H1 (cell line): ENCODE measurements at regions not wholly inside any gene's neighbourhood (a gene's known extent, or its start where the extent isn't known, plus 50 kb on each side); places are given as distances from the start of the nearest gene placed in this dataset.

Source experiments
- CTCF ChIA-PET: fragments of 300-600 bp; sonication (Branson Sonifier 250); formaldehyde crosslinking; loops from one replicate; lab custom pipeline; 2021; ENCODE audit not compliant: partially characterized antibody; lab: Charles Lee
- POLR2A ChIA-PET: fragments of 300-600 bp; sonication (Branson Sonifier 250); formaldehyde crosslinking; loops from one replicate; lab custom pipeline; 2021; ENCODE audit warnings: inconsistent platforms; ENCODE audit not compliant: partially characterized antibody; lab: Charles Lee
- DNase-seq, 2 experiments: peaks; one replicate each; pipeline versions ENCODE4 v3.0.0 to v3.0.0-alpha.2; 2010 to 2022; ENCODE audit warnings: low spot score in 2 of 2, low read depth in 1 of 2, mixed read lengths in 1 of 2
- FAIRE-seq: peaks from 2 replicates; lab custom pipeline; 2011; peaks lifted over from hg19 to GRCh38; lab: Jason Lieb, UNC
- H2AFZ ChIP-seq: 2 replicates; pipeline ENCODE4 v1.8.1; 2012; ENCODE audit warnings: low read length, inconsistent platforms
- H2AK5ac ChIP-seq: 2 replicates; pipeline ENCODE4 v1.6.1; 2013; ENCODE audit warnings: low read depth, low read length
- H2BK120ac ChIP-seq: replicated peaks from 2 replicates; pipeline ENCODE3; 2013; ENCODE audit warnings: low read depth, low read length, inconsistent platforms
- H2BK12ac ChIP-seq: 2 replicates; pipeline ENCODE4 v1.6.1; 2013; ENCODE audit warnings: low read depth, low read length
- H2BK15ac ChIP-seq: 2 replicates; pipeline ENCODE4 v1.6.1; 2013; ENCODE audit warnings: low read length
- H2BK20ac ChIP-seq: 2 replicates; pipeline ENCODE4 v1.6.1; 2013; ENCODE audit warnings: low read length
- H2BK5ac ChIP-seq: 2 replicates; pipeline ENCODE4 v1.6.1; 2013; ENCODE audit warnings: low read depth, low read length
- H3K14ac ChIP-seq: 2 replicates; pipeline ENCODE4 v1.6.1; 2013; ENCODE audit warnings: inconsistent platforms; ENCODE audit not compliant: insufficient read length
- H3K18ac ChIP-seq: 2 replicates; pipeline ENCODE4 v1.6.1; 2013; ENCODE audit warnings: low read length; ENCODE audit errors: extremely low read depth
- H3K23ac ChIP-seq: 2 replicates; pipeline ENCODE4 v1.6.1; 2013; ENCODE audit warnings: inconsistent platforms; ENCODE audit not compliant: insufficient read length
- H3K23me2 ChIP-seq: 2 replicates; pipeline ENCODE4 v1.6.1; 2013; ENCODE audit warnings: low read depth, low read length
- H3K27ac ChIP-seq: 2 replicates; pipeline ENCODE4 v1.6.1; 2011; ENCODE audit warnings: low read depth, low read length, inconsistent platforms
- H3K27me3 ChIP-seq, 4 experiments: replicated peaks in 1 of 4; 1 replicate in 1 of 4; 2 replicates in 3 of 4; pipeline versions ENCODE4 v1.6.1 to v1.8.1; 2011 to 2013; ENCODE audit warnings: low read length in 3 of 4, mild to moderate bottlenecking in 3 of 4, inconsistent platforms in 2 of 4, mixed read lengths in 2 of 4, moderate library complexity in 1 of 4; ENCODE audit not compliant: control insufficient read depth in 3 of 4, insufficient read depth in 3 of 4; ENCODE audit errors: extremely low read depth in 1 of 4
- H3K36me3 ChIP-seq, 4 experiments: 2 replicates each; pipeline versions ENCODE4 v1.6.1 to v1.8.1; 2011 to 2013; ENCODE audit warnings: mild to moderate bottlenecking in 4 of 4, low read length in 3 of 4, moderate library complexity in 2 of 4, control low read depth in 1 of 4, inconsistent platforms in 1 of 4; ENCODE audit not compliant: insufficient read depth in 4 of 4, control insufficient read depth in 2 of 4
- H3K4ac ChIP-seq: replicated peaks from 2 replicates; pipeline ENCODE3; 2013; ENCODE audit warnings: low read length, low read depth, mixed read lengths, inconsistent platforms; ENCODE audit not compliant: insufficient read length
- H3K4me1 ChIP-seq, 4 experiments: replicated peaks in 1 of 4; 1 replicate in 1 of 4; 2 replicates in 3 of 4; pipeline versions ENCODE4 v1.6.1 to v1.8.1; 2011 to 2013; ENCODE audit warnings: low read length in 3 of 4, inconsistent platforms in 2 of 4, mixed read lengths in 1 of 4; ENCODE audit not compliant: insufficient read depth in 4 of 4, control insufficient read depth in 3 of 4
- H3K4me2 ChIP-seq, 2 experiments: 2 replicates each; pipeline versions ENCODE4 v1.6.1 to v1.8.1; 2011 to 2013; ENCODE audit warnings: low read depth in 2 of 2, low read length in 2 of 2, control low read depth in 1 of 2, inconsistent platforms in 1 of 2, mild to moderate bottlenecking in 1 of 2; ENCODE audit not compliant: insufficient read depth in 1 of 2
- H3K4me3 ChIP-seq, 4 experiments: fragments of 200-600, 300-600 bp in 1 of 4; sonication (generic), shearing (Covaris generic), sonication (Bioruptor Twin) in 1 of 4; 2 replicates each; pipeline versions ENCODE4 v1.5.1 to v1.8.1; 2011 to 2016; ENCODE audit warnings: low read length in 4 of 4, low read depth in 3 of 4, control low read depth in 2 of 4, inconsistent platforms in 2 of 4, mild to moderate bottlenecking in 2 of 4, mixed read lengths in 1 of 4, moderate library complexity in 1 of 4; ENCODE audit not compliant: insufficient read depth in 2 of 4; ENCODE audit errors: extremely low read depth in 1 of 4
- H3K56ac ChIP-seq: replicated peaks from 2 replicates; pipeline ENCODE3; 2013; ENCODE audit warnings: low read depth, mild to moderate bottlenecking, mixed read lengths, low read length, inconsistent platforms; ENCODE audit not compliant: insufficient read length
- H3K79me1 ChIP-seq: 2 replicates; pipeline ENCODE4 v1.6.1; 2013; ENCODE audit warnings: low read depth, low read length, control low read depth
- H3K79me2 ChIP-seq, 2 experiments: 2 replicates each; pipeline versions ENCODE4 v1.6.1 to v1.8.1; 2012 to 2013; ENCODE audit warnings: low read length in 2 of 2, mild to moderate bottlenecking in 2 of 2, inconsistent platforms in 1 of 2; ENCODE audit not compliant: insufficient read depth in 2 of 2, control insufficient read depth in 1 of 2
- H3K9ac ChIP-seq, 4 experiments: replicated peaks in 1 of 4; 1 replicate in 1 of 4; 2 replicates in 3 of 4; pipeline versions ENCODE4 v1.6.1 to v1.8.1; 2011 to 2013; ENCODE audit warnings: low read depth in 3 of 4, low read length in 3 of 4, control low read depth in 2 of 4, mild to moderate bottlenecking in 2 of 4, moderate library complexity in 2 of 4, inconsistent platforms in 1 of 4; ENCODE audit errors: extremely low read depth in 1 of 4
- H3K9me3 ChIP-seq, 2 experiments: 2 replicates each; pipeline versions ENCODE4 v1.6.1 to v1.8.1; 2012 to 2013; ENCODE audit warnings: mild to moderate bottlenecking in 2 of 2, moderate library complexity in 2 of 2, control low read depth in 1 of 2, inconsistent platforms in 1 of 2, low read depth in 1 of 2, low read length in 1 of 2, mixed read lengths in 1 of 2; ENCODE audit not compliant: insufficient read depth in 2 of 2
- H4K20me1 ChIP-seq, 2 experiments: replicated peaks in 1 of 2; 2 replicates each; pipeline versions ENCODE3 to v1.8.1; 2011 to 2013; ENCODE audit warnings: inconsistent platforms in 2 of 2, low read length in 2 of 2, mild to moderate bottlenecking in 1 of 2; ENCODE audit not compliant: insufficient read depth in 2 of 2, control insufficient read depth in 1 of 2
- H4K5ac ChIP-seq: 2 replicates; pipeline ENCODE4 v1.6.1; 2013; ENCODE audit warnings: low read length, low read depth, mixed read lengths, inconsistent platforms; ENCODE audit not compliant: insufficient read length
- H4K8ac ChIP-seq: 2 replicates; pipeline ENCODE4 v1.8.0; 2013; ENCODE audit warnings: mild to moderate bottlenecking, moderate library complexity, low read length, inconsistent platforms; ENCODE audit not compliant: insufficient read depth; ENCODE audit errors: extremely low read depth
- H4K91ac ChIP-seq: replicated peaks from 2 replicates; pipeline ENCODE3; 2013; ENCODE audit warnings: low read length, mixed read lengths, inconsistent platforms; ENCODE audit not compliant: insufficient read length
- CBX5 ChIP-seq: fragments of 300-800, 300-1000 bp; sonication (generic); IDR thresholded peaks from 2 replicates; pipeline ENCODE4 v1.7.1; 2016; ENCODE audit warnings: antibody characterized with exemption, low read length, low read depth
- CBX8 ChIP-seq: fragments of 300-800, 300-1000 bp; sonication (generic); IDR thresholded peaks from 2 replicates; pipeline ENCODE4 v1.7.1; 2016; ENCODE audit warnings: low read depth, low read length, borderline replicate concordance
- CEBPB ChIP-seq: IDR thresholded peaks from 2 replicates; pipeline ENCODE4 v1.6.1; 2012; ENCODE audit warnings: low read depth, low read length
- CREB1 ChIP-seq: IDR thresholded peaks from 2 replicates; pipeline ENCODE4 v1.6.1; 2012; ENCODE audit warnings: inconsistent platforms
- FOSL1 ChIP-seq: IDR thresholded peaks from 2 replicates; pipeline ENCODE4 v1.6.1; 2011; ENCODE audit warnings: mild to moderate bottlenecking, low read depth, low read length, moderate library complexity; ENCODE audit not compliant: insufficient read depth
- GABPA ChIP-seq: IDR thresholded peaks from 2 replicates; pipeline ENCODE4 v1.6.1; 2011; ENCODE audit warnings: mild to moderate bottlenecking, low read length, moderate library complexity, borderline replicate concordance; ENCODE audit not compliant: insufficient read depth
- JUN ChIP-seq: IDR thresholded peaks from 2 replicates; pipeline ENCODE4 v1.6.1; 2011; ENCODE audit warnings: low read depth, mild to moderate bottlenecking, improper control_type of control experiment, low read length
- KDM1A ChIP-seq: fragments of 200-600, 300-600 bp; sonication (generic); IDR thresholded peaks from 2 replicates; pipeline ENCODE4 v1.7.1; 2016; ENCODE audit warnings: mild to moderate bottlenecking, low read length, borderline replicate concordance
- POLR2A ChIP-seq, 2 experiments: IDR thresholded peaks; 1 replicate in 1 of 2; 2 replicates in 1 of 2; pipeline ENCODE4 v1.6.1; 2011; ENCODE audit warnings: low read depth in 2 of 2, low read length in 2 of 2, mild to moderate bottlenecking in 2 of 2; ENCODE audit errors: control extremely low read depth in 1 of 2
- POLR2AphosphoS5 ChIP-seq: IDR thresholded peaks from 2 replicates; pipeline ENCODE4 v1.6.1; 2011; ENCODE audit warnings: low read depth, low read length
- RAD21 ChIP-seq, 2 experiments: IDR thresholded peaks in 1 of 2; conservative IDR thresholded peaks in 1 of 2; 2 replicates each; pipeline ENCODE4 v1.6.1; 2011; ENCODE audit warnings: low read depth in 2 of 2, low read length in 2 of 2, improper control_type of control experiment in 1 of 2, inconsistent platforms in 1 of 2, mild to moderate bottlenecking in 1 of 2, moderate library complexity in 1 of 2
- RXRA ChIP-seq: IDR thresholded peaks from 2 replicates; pipeline ENCODE4 v1.6.1; 2011; ENCODE audit warnings: low read depth, mild to moderate bottlenecking, low read length, moderate library complexity; ENCODE audit not compliant: insufficient read depth
- SIN3A ChIP-seq, 2 experiments: IDR thresholded peaks in 1 of 2; conservative IDR thresholded peaks in 1 of 2; 2 replicates each; pipeline ENCODE4 v1.6.1; 2011 to 2012; ENCODE audit warnings: low read length in 2 of 2, improper control_type of control experiment in 1 of 2, low read depth in 1 of 2, mild to moderate bottlenecking in 1 of 2
- SP2 ChIP-seq: IDR thresholded peaks from 2 replicates; pipeline ENCODE4 v1.6.1; 2012; ENCODE audit warnings: mild to moderate bottlenecking, low read length, inconsistent platforms
- TEAD4 ChIP-seq: IDR thresholded peaks from 2 replicates; pipeline ENCODE4 v1.6.1; 2012; ENCODE audit warnings: low read depth, low read length, inconsistent platforms, mixed read lengths
- ZNF274 ChIP-seq: IDR thresholded peaks from 2 replicates; pipeline ENCODE4 v1.7.0; 2012; ENCODE audit warnings: low read length, borderline replicate concordance; ENCODE audit errors: extremely low read depth
- WGBS, 2 experiments: shearing (Covaris generic) in 1 of 2; methylation state at CpG; one replicate each; pipeline versions ENCODE4 v1.1.6 to v1.1.7; 2013 to 2015; ENCODE audit warnings: low lambda C conversion rate in 2 of 2, mixed read lengths in 2 of 2, inconsistent platforms in 1 of 2, low coverage in 1 of 2, missing lambda C conversion rate in 1 of 2; ENCODE audit not compliant: insufficient replicate concordance in 2 of 2, insufficient coverage in 1 of 2, insufficient read length in 1 of 2; ENCODE audit errors: extremely low coverage in 1 of 2, missing lambda C conversion rate in 1 of 2; 5-methylcytosine and 5-hydroxymethylcytosine counted together

- Histone ChIP-seq H3K79me1 (no peaks in the 10 kb centered on the region), H3K23ac (no peak overlapping the region), H2BK15ac (no peak overlapping the region), H3K27me3 (no peaks in the 10 kb centered on the region), H2BK20ac (no peak overlapping the region), H2BK12ac (no peak overlapping the region), H2BK5ac (no peak overlapping the region), H4K91ac (no peak overlapping the region), H2BK120ac (no peak overlapping the region), H3K4me3 (no peak overlapping the region), H2AFZ (peak overlapping the region; percentile 52; the same call in 1 of the 2 replicates), H4K5ac (no peak overlapping the region), H3K36me3 (no peaks in the 10 kb centered on the region), H4K20me1 (no peaks in the 10 kb centered on the region), H3K4me2 (no peak overlapping the region), H3K9ac (no peak overlapping the region), H4K8ac (no peak overlapping the region), H3K27ac (no peak overlapping the region), H3K18ac (no peak overlapping the region), H3K23me2 (no peaks in the 10 kb centered on the region), H3K9me3 (no peaks in the 10 kb centered on the region), H3K56ac (no peak overlapping the region), H3K4me1 (peaks cover 0 to 5% (median 1%) of the 10 kb centered on the region in 4 experiments; a peak in 3 of 7 replicates), H3K79me2 (no peaks in the 10 kb centered on the region), H2AK5ac (no peak overlapping the region), H3K14ac (no peak overlapping the region), H3K4ac (no peak overlapping the region)
- FAIRE-seq (no peak), DNase-seq (no peak)
- ChIA-PET CTCF (interaction anchor here (0.6 to 1.7 kb wide), 7 partner anchors 20 to 1029 kb away, joined by 3 to 5 read pairs (median 3); no protein-coding TSS in a partner anchor), POLR2A (no interaction called here)
- 75% methylated on average over 2 of the region's 2 CpGs; no CpG with 5 or more reads in 1 of the 2 experiments for WGBS, 2 experiments
- TF ChIP-seq RAD21 (IDR thresholded peaks at IDR 0.05 in 1 of 2, conservative IDR thresholded peaks at IDR 0.05 in 1 of 2; ENCODE audit: low read depth in 2 of 2, low read length in 2 of 2) (peak; percentile 47 to 52), CBX8 (no peak), CBX5 (no peak), GABPA (no peak), POLR2AphosphoS5 (no peak), JUN (no peak), POLR2A (IDR thresholded peaks at IDR 0.05; ENCODE audit: control extremely low read depth in 1 of 2, low read depth in 2 of 2, low read length in 2 of 2) (no peak), CREB1 (no peak), FOSL1 (no peak), KDM1A (no peak), CEBPB (peak; percentile 74), ZNF274 (no peak), RXRA (no peak), TEAD4 (no peak), SP2 (no peak), SIN3A (conservative IDR thresholded peaks at IDR 0.05 in 1 of 2, IDR thresholded peaks at IDR 0.05 in 1 of 2; ENCODE audit: low read depth in 1 of 2, low read length in 2 of 2) (no peak)
Observed at GRCh38 chr5:117077142-117077541, 502.5 kb upstream of the SEMA6A start.
